NCI-H510A treated with DMSO at 0.1 percent for 48 hours (cell line): ENCODE measurements at regions not wholly inside any gene's neighbourhood (a gene's known extent, or its start where the extent isn't known, plus 50 kb on each side); places are given as distances from the start of the nearest gene placed in this dataset.
"Not testable (repeated sequence)": the region's sequence is repeated elsewhere in the genome, so short reads cannot be mapped to it uniquely, and the experiment has no call there.

Source experiments
- DNase-seq: peaks from one replicate; lab custom pipeline; 2025; lab: John Stamatoyannopoulos, UW

- DNase-seq = no peak
Observed at GRCh38 chrX:114087543-114087942, 496.3 kb upstream of the HTR2C start.

GRCh38 chrX:114077773-114078172 is 506.1 kb upstream of the HTR2C start:
- no peak for DNase-seq

GRCh38 chrX:114075073-114075673 is 508.7 kb upstream of the HTR2C start:
- no peak for DNase-seq

- no peak for DNase-seq
Observed at GRCh38 chrX:114073926-114074325, 510.0 kb upstream of the HTR2C start.

GRCh38 chrX:114071412-114071811 is 512.5 kb upstream of the HTR2C start:
- no peak for DNase-seq

- no peak for DNase-seq
Observed at GRCh38 chrX:114065577-114066223, 518.2 kb upstream of the HTR2C start.

GRCh38 chrX:114061226-114061625 is 522.7 kb upstream of the HTR2C start:
- DNase-seq = no peak

- DNase-seq = no peak
Observed at GRCh38 chrX:114058988-114059418, 524.9 kb upstream of the HTR2C start.

GRCh38 chrX:114057422-114057821 is 526.5 kb upstream of the HTR2C start:
- DNase-seq = not testable (repeated sequence)

- DNase-seq = no peak
Observed at GRCh38 chrX:114051667-114052315, 532.1 kb upstream of the HTR2C start.

- DNase-seq = no peak
Observed at GRCh38 chrX:114050075-114050796, 533.6 kb upstream of the HTR2C start.

- DNase-seq = no peak
Observed at GRCh38 chrX:114049063-114049462, 534.8 kb upstream of the HTR2C start.

- DNase-seq = no peak
Observed at GRCh38 chrX:114047558-114047957, 536.3 kb upstream of the HTR2C start.

- no peak for DNase-seq
Observed at GRCh38 chrX:114046695-114047279, 537.1 kb upstream of the HTR2C start.

GRCh38 chrX:114041470-114041869 is 542.4 kb upstream of the HTR2C start:
- DNase-seq = not testable (repeated sequence)

- DNase-seq = not testable (repeated sequence)
Observed at GRCh38 chrX:114040661-114041269, 543.1 kb upstream of the HTR2C start.

- not testable (repeated sequence) for DNase-seq
Observed at GRCh38 chrX:114040111-114040510, 543.8 kb upstream of the HTR2C start.

- no peak for DNase-seq
Observed at GRCh38 chrX:114038358-114038757, 545.5 kb upstream of the HTR2C start.

- DNase-seq = no peak
Observed at GRCh38 chrX:114037515-114037914, 546.4 kb upstream of the HTR2C start.

GRCh38 chrX:114028907-114029662 is 554.8 kb upstream of the HTR2C start:
- DNase-seq = peak; percentile 1

GRCh38 chrX:114017086-114017485 is 566.8 kb upstream of the HTR2C start:
- no peak for DNase-seq
